H9 (cell line): ENCODE measurements at regions not wholly inside any gene's neighbourhood (a gene's known extent, or its start where the extent isn't known, plus 50 kb on each side); places are given as distances from the start of the nearest gene placed in this dataset.

ENCODE experiments used
- DNase-seq: peaks from one replicate; pipeline ENCODE4 v3.0.0-alpha.2; 2017
- H2AFZ ChIP-seq: one replicate; pipeline ENCODE4 v1.6.1; 2013; ENCODE audit warnings: mild to moderate bottlenecking, low read length, control low read depth, moderate library complexity
- H2AK5ac ChIP-seq: 2 replicates; pipeline ENCODE4 v1.6.1; 2013; ENCODE audit warnings: low read length, control low read depth, mixed read lengths; ENCODE audit not compliant: insufficient read length
- H2BK120ac ChIP-seq: one replicate; pipeline ENCODE4 v1.6.1; 2013; ENCODE audit warnings: low read depth, mild to moderate bottlenecking, low read length, control low read depth, inconsistent platforms; ENCODE audit not compliant: poor library complexity, severe bottlenecking
- H2BK12ac ChIP-seq: 2 replicates; pipeline ENCODE4 v1.6.1; 2013; ENCODE audit warnings: low read length, control low read depth, mixed read lengths, low read depth; ENCODE audit not compliant: insufficient read length
- H2BK15ac ChIP-seq: 2 replicates; pipeline ENCODE4 v1.6.1; 2013; ENCODE audit warnings: low read depth, low read length, control low read depth
- H2BK20ac ChIP-seq: one replicate; pipeline ENCODE4 v1.6.1; 2013; ENCODE audit warnings: low read depth, mild to moderate bottlenecking, low read length, control low read depth, inconsistent platforms; ENCODE audit not compliant: poor library complexity, severe bottlenecking
- H2BK5ac ChIP-seq: 2 replicates; pipeline ENCODE4 v1.6.1; 2013; ENCODE audit warnings: low read length, control low read depth, mixed read lengths; ENCODE audit not compliant: insufficient read length
- H3K14ac ChIP-seq: 2 replicates; pipeline ENCODE4 v1.6.1; 2013; ENCODE audit warnings: low read length, control low read depth; ENCODE audit not compliant: insufficient read depth
- H3K18ac ChIP-seq: 2 replicates; pipeline ENCODE4 v1.6.1; 2013; ENCODE audit warnings: low read depth, mild to moderate bottlenecking, mixed read lengths, low read length, control low read depth; ENCODE audit not compliant: insufficient read length
- H3K23ac ChIP-seq: 2 replicates; pipeline ENCODE4 v1.6.1; 2013; ENCODE audit warnings: low read length, control low read depth, mixed read lengths, low read depth; ENCODE audit not compliant: insufficient read length
- H3K23me2 ChIP-seq: 2 replicates; pipeline ENCODE4 v1.6.1; 2013; ENCODE audit warnings: low read depth, mild to moderate bottlenecking, mixed read lengths, low read length, control low read depth; ENCODE audit not compliant: insufficient read length, poor library complexity, severe bottlenecking
- H3K27ac ChIP-seq: 2 replicates; pipeline ENCODE4 v1.5.1; 2013; ENCODE audit warnings: low read length, control low read depth, mixed read lengths, low read depth; ENCODE audit not compliant: insufficient read length
- H3K27me3 ChIP-seq: 2 replicates; pipeline ENCODE4 v1.6.1; 2013; ENCODE audit warnings: low read length, control low read depth, inconsistent platforms; ENCODE audit not compliant: insufficient read depth
- H3K4ac ChIP-seq: 2 replicates; pipeline ENCODE4 v1.6.1; 2013; ENCODE audit warnings: low read depth, mild to moderate bottlenecking, control low read depth, inconsistent platforms, low read length, moderate library complexity
- H3K4me1 ChIP-seq: 2 replicates; pipeline ENCODE4 v1.6.1; 2013; ENCODE audit warnings: low read length, control low read depth, inconsistent platforms; ENCODE audit not compliant: insufficient read depth
- H3K4me2 ChIP-seq: 2 replicates; pipeline ENCODE4 v1.6.1; 2013; ENCODE audit warnings: low read length, control low read depth, mixed read lengths; ENCODE audit not compliant: insufficient read length, insufficient read depth
- H3K56ac ChIP-seq: 2 replicates; pipeline ENCODE4 v1.6.1; 2013; ENCODE audit warnings: low read depth, mild to moderate bottlenecking, mixed read lengths, low read length, control low read depth; ENCODE audit not compliant: insufficient read length
- H3K79me1 ChIP-seq: 2 replicates; pipeline ENCODE4 v1.6.1; 2013; ENCODE audit warnings: low read depth, mild to moderate bottlenecking, moderate library complexity, low read length, control low read depth, inconsistent platforms; ENCODE audit not compliant: insufficient read depth, poor library complexity, severe bottlenecking
- H3K79me2 ChIP-seq: 2 replicates; pipeline ENCODE4 v1.6.1; 2013; ENCODE audit warnings: low read length, control low read depth, inconsistent platforms; ENCODE audit not compliant: insufficient read depth
- H3K9ac ChIP-seq: 2 replicates; pipeline ENCODE4 v1.6.1; 2013; ENCODE audit warnings: low read length, control low read depth, mixed read lengths; ENCODE audit not compliant: insufficient read length; ENCODE audit errors: extremely low read depth
- H3K9me3 ChIP-seq: one replicate; pipeline ENCODE4 v1.6.1; 2013; ENCODE audit warnings: low read depth, low read length, inconsistent platforms; ENCODE audit not compliant: control insufficient read depth
- H3T11ph ChIP-seq: one replicate; pipeline ENCODE4 v1.6.1; 2013; ENCODE audit warnings: mild to moderate bottlenecking, low read length, control low read depth, inconsistent platforms
- H4K20me1 ChIP-seq: one replicate; pipeline ENCODE4 v1.6.1; 2013; ENCODE audit not compliant: control insufficient read depth, insufficient read length, insufficient read depth
- H4K5ac ChIP-seq: 2 replicates; pipeline ENCODE4 v1.6.1; 2013; ENCODE audit warnings: low read depth, mild to moderate bottlenecking, mixed read lengths, low read length, control low read depth; ENCODE audit not compliant: insufficient read length
- H4K8ac ChIP-seq: replicated peaks from 2 replicates; pipeline ENCODE4 v1.6.1; 2013; ENCODE audit warnings: low read length, control low read depth, mixed read lengths, low read depth; ENCODE audit not compliant: insufficient read length
- H4K91ac ChIP-seq: 2 replicates; pipeline ENCODE4 v1.6.1; 2013; ENCODE audit warnings: low read depth, mild to moderate bottlenecking, moderate library complexity, mixed read lengths, low read length, control low read depth; ENCODE audit not compliant: insufficient read length
- H3K27ac Mint-ChIP-seq, 3 experiments: 2 replicates in 2 of 3; 3 replicates in 1 of 3; pipeline ENCODE4 v1.8.0; 2020 to 2021; ENCODE audit warnings: mixed read lengths in 3 of 3, mild to moderate bottlenecking in 1 of 3, moderate library complexity in 1 of 3
- H3K27me3 Mint-ChIP-seq: 2 replicates; pipeline ENCODE4 v1.8.0; 2021; ENCODE audit warnings: low read depth, mild to moderate bottlenecking, moderate library complexity, mixed read lengths
- H3K36me3 Mint-ChIP-seq, 3 experiments: 2 replicates in 2 of 3; 3 replicates in 1 of 3; pipeline ENCODE4 v1.8.0; 2020 to 2021; ENCODE audit warnings: low read depth in 3 of 3, mixed read lengths in 3 of 3; ENCODE audit not compliant: insufficient read depth in 1 of 3
- H3K4me1 Mint-ChIP-seq, 2 experiments: 2 replicates each; pipeline ENCODE4 v1.8.0; 2020; ENCODE audit warnings: mixed read lengths in 2 of 2
- H3K4me3 Mint-ChIP-seq, 2 experiments: 2 replicates in 1 of 2; 3 replicates in 1 of 2; pipeline ENCODE4 v1.8.0; 2020 to 2021; ENCODE audit warnings: mild to moderate bottlenecking in 2 of 2, mixed read lengths in 2 of 2, moderate library complexity in 1 of 2
- H3K9me3 Mint-ChIP-seq, 2 experiments: 2 replicates in 1 of 2; 3 replicates in 1 of 2; pipeline ENCODE4 v1.8.0; 2020; ENCODE audit warnings: mild to moderate bottlenecking in 2 of 2, mixed read lengths in 2 of 2, moderate library complexity in 1 of 2
- CTCF ChIP-seq: fragments of 200-600 bp; sonication (generic); conservative IDR thresholded peaks from 3 replicates; pipeline ENCODE4 v1.8.0; 2021; ENCODE audit warnings: antibody characterized with exemption, mild to moderate bottlenecking

- H3K4me1 Mint-ChIP-seq = no peaks in the 10 kb centered on the region
These were observed 583.4 kb upstream of the PKDCC start for GRCh38 chr2:41464395-41464794.

More at GRCh38 chr2:41464395-41464794, 583.4 kb upstream of the PKDCC start:
- no peak overlapping the region for H3T11ph ChIP-seq
- H3K4me2 ChIP-seq = no peak overlapping the region
- H2AFZ ChIP-seq = no peak overlapping the region
- no peak overlapping the region for H2BK12ac ChIP-seq
- no peaks in the 10 kb centered on the region for H3K9me3 Mint-ChIP-seq
- no peak for TF ChIP-seq CTCF
- no peaks in the 10 kb centered on the region for H3K27me3 ChIP-seq
- no peak overlapping the region for H4K91ac ChIP-seq
- no peak overlapping the region for H2BK120ac ChIP-seq
- H2AK5ac ChIP-seq = no peak overlapping the region
- H3K36me3 Mint-ChIP-seq = no peaks in the 10 kb centered on the region
- no peak overlapping the region for H2BK5ac ChIP-seq
- no peak overlapping the region for H3K18ac ChIP-seq
- no peaks in the 10 kb centered on the region for H3K9me3 ChIP-seq
- no peak overlapping the region for H2BK20ac ChIP-seq
- no peak overlapping the region for H3K23ac ChIP-seq
- no peak overlapping the region for H3K4me3 Mint-ChIP-seq
- no peak for DNase-seq
- H3K27me3 Mint-ChIP-seq = no peaks in the 10 kb centered on the region
- H4K5ac ChIP-seq = no peak overlapping the region
- H4K20me1 ChIP-seq = no peaks in the 10 kb centered on the region
- H3K4ac ChIP-seq = no peak overlapping the region
- H3K79me2 ChIP-seq = no peaks in the 10 kb centered on the region
- H3K4me1 ChIP-seq = no peaks in the 10 kb centered on the region
- no peaks in the 10 kb centered on the region for H3K23me2 ChIP-seq
- H3K9ac ChIP-seq = no peak overlapping the region
- H4K8ac ChIP-seq = no peak overlapping the region
- H3K79me1 ChIP-seq = no peaks in the 10 kb centered on the region
- H3K27ac ChIP-seq = no peak overlapping the region
- no peak overlapping the region for H2BK15ac ChIP-seq
- no peak overlapping the region for H3K14ac ChIP-seq
- H3K56ac ChIP-seq = no peak overlapping the region
- no peak overlapping the region; a peak in 1 of 7 replicates for H3K27ac Mint-ChIP-seq
